ENCODE measurements at regions not wholly inside any gene's neighbourhood (a gene's known extent, or its start where the extent isn't known, plus 50 kb on each side); places are given as distances from the start of the nearest gene placed in this dataset.
A peak's percentile ranks its signal among the peaks of the same experiment; 100 is the strongest.
"Not testable (repeated sequence)": the region's sequence is repeated elsewhere in the genome, so short reads cannot be mapped to it uniquely, and the experiment has no call there.

DNA sequence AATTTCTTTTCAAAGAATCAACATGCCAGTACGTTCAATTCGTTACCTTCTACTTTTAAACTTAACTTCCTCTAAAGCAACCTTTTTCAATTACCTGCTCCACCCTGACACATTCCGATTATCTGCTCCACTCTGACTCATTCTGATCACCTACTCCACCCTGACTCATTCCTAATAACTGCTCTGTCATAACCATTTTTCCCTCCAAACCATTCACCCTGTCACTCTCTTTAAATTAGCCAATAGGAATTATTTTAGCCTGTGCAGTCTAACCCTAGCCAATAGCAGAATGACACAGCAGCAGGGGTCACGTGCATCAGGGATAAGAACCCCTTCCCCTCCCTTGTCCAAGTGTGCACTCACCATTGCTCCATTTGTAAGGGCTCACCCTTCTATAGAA, 557.4 kb upstream of the EYS start:
- TF ChIP-seq CTCF (IDR thresholded peaks at IDR 0.05; ENCODE audit: insufficient read depth, low read length, severe bottlenecking), result no peak
- peak; percentile 3 for DNase-seq (ENCODE audit: low read depth)
- Histone ChIP-seq H3K36me3 (ENCODE audit: control insufficient read depth, insufficient read depth, low read length) (no peaks in the 10 kb centered on the region), H3K4me3 (ENCODE audit: low read depth, low read length) (no peak overlapping the region), H3K27me3 (ENCODE audit: control insufficient read depth, insufficient read depth, low read length) (no peaks in the 10 kb centered on the region)
- no peak for FAIRE-seq

DNA sequence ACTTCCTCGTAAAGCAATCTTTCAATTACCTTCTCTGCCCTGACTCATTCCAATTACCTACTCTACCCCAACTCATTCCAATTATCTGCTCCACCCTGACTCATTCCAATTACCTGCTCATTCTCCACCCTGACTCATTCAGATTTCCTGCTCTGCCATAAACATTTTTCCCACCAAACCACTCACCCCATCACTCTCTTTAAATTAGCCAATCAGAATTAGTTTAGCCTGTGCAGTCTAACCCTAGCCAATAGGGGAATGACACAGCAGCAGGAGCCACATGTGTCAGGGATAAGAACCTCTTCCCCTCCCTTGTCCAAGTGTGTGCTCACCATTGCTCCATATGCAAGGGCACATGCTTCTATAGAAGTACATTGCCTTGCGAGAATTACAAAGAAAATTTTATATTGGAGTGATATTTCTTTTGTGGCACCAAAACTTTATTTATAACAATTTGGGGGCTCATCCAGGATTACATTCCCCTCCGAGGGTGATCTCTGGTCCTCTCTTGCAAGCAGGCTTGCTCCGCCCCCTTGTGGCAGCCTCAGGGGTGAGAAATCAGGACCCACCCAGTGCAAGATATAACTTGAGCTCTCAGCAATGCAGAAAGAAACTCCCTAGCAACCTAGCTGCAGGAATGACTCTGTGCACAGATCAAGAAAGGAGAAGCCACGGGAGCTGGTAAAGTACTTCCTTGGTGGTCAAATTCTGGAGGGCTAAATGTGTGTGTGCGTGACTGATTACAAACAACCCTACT, 551.9 kb upstream of the EYS start:
- not testable (repeated sequence) for H3K27me3 ChIP-seq (ENCODE audit: control insufficient read depth, insufficient read depth, low read length); DNase-seq (ENCODE audit: low read depth); H3K36me3 ChIP-seq (ENCODE audit: control insufficient read depth, insufficient read depth, low read length); H3K4me3 ChIP-seq (ENCODE audit: low read depth, low read length); FAIRE-seq

- FAIRE-seq, result no peak
- Histone ChIP-seq H3K4me3 (ENCODE audit: low read depth, low read length) (no peak overlapping the region), H3K36me3 (ENCODE audit: control insufficient read depth, insufficient read depth, low read length) (no peaks in the 10 kb centered on the region), H3K27me3 (ENCODE audit: control insufficient read depth, insufficient read depth, low read length) (no peaks in the 10 kb centered on the region)
- no peak for TF ChIP-seq CTCF (IDR thresholded peaks at IDR 0.05; ENCODE audit: insufficient read depth, low read length, severe bottlenecking)
- DNase-seq (ENCODE audit: low read depth), result no peak
Observed at GRCh38 chr6:66245231-66245630, 538.2 kb upstream of the EYS start.

GRCh38 chr6:66238851-66239250, 531.8 kb upstream of the EYS start:
- no peaks in the 10 kb centered on the region for H3K27me3 ChIP-seq (ENCODE audit: control insufficient read depth, insufficient read depth, low read length)
- H3K4me3 ChIP-seq (ENCODE audit: low read depth, low read length), result no peak overlapping the region
- TF ChIP-seq CTCF (IDR thresholded peaks at IDR 0.05; ENCODE audit: insufficient read depth, low read length, severe bottlenecking), result no peak
- no peak for DNase-seq (ENCODE audit: low read depth)
- no peak for FAIRE-seq
- no peaks in the 10 kb centered on the region for H3K36me3 ChIP-seq (ENCODE audit: control insufficient read depth, insufficient read depth, low read length)

- H3K4me3 ChIP-seq (ENCODE audit: low read depth, low read length), result no peak overlapping the region
- no peaks in the 10 kb centered on the region for H3K36me3 ChIP-seq (ENCODE audit: control insufficient read depth, insufficient read depth, low read length)
- TF ChIP-seq CTCF (IDR thresholded peaks at IDR 0.05; ENCODE audit: insufficient read depth, low read length, severe bottlenecking), result no peak
- DNase-seq (ENCODE audit: low read depth) (no peak), FAIRE-seq (no peak)
- H3K27me3 ChIP-seq (ENCODE audit: control insufficient read depth, insufficient read depth, low read length), result no peaks in the 10 kb centered on the region
Observed at GRCh38 chr6:66232890-66233289, 525.9 kb upstream of the EYS start.

DNA sequence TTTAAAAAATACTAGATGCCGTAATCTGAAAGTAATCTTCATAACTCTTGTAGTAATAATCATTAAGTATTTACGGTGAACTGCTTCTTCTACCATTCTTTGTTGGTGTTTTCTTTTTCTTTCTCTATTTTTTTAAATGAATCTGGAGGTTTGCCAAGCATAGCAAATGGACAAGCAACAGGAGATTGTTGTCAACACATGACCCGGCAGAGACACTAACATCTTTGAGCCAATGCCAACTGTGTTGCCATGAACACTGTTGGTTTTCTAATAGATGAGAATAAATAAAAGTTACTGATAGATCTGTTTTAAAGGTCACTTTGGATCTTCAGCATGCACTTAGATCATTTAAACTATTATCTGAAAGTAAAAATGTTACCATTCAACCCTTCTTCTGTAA, 523.6 kb upstream of the EYS start:
- TF ChIP-seq CTCF (IDR thresholded peaks at IDR 0.05; ENCODE audit: insufficient read depth, low read length, severe bottlenecking), result no peak
- no peaks in the 10 kb centered on the region for H3K36me3 ChIP-seq (ENCODE audit: control insufficient read depth, insufficient read depth, low read length)
- DNase-seq (ENCODE audit: low read depth) (no peak), FAIRE-seq (no peak)
- H3K27me3 ChIP-seq (ENCODE audit: control insufficient read depth, insufficient read depth, low read length), result no peaks in the 10 kb centered on the region
- H3K4me3 ChIP-seq (ENCODE audit: low read depth, low read length), result no peak overlapping the region

Measured in bronchial epithelial cell (primary cell).